ENCODE measurements at regions not wholly inside any gene's neighbourhood (a gene's known extent, or its start where the extent isn't known, plus 50 kb on each side); places are given as distances from the start of the nearest gene placed in this dataset.

DNA sequence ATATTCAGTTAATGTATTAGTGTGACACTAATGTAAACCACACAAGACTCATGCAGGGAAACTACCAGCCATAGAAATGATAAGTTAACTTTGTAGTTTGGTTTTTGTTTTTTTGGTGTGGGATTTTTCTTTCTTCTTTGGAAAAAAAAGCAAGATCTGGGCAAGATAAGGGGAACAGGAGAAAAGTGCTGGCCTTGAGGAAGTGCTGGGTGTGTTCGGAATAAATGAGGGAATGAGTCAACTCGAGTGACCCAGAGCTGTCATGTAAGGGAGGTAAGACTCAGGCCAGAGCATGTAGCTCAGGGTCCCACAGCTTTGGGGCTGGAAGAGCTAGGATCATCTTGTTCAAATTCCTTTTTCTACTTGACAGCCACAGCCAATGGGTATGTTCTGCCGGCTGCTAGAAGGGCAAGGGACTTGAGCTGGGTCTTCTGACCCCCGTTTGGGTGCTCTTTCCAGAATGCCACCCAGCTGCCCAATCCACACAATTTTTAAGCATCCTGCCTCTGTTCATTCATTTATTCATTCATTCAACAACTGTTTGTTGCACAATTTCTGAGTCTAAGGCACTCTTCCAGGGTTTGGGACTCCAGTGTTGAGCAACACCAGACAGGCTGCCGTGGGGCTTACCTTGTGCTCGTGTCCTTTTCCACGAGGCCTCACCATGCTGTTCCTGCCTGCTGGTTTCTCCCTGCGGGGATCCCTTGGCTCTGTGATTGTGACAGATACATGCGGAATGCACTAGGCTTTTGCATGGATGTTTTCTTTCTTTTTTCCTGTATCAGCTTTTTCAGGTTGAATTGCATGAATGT lies 54.5 kb downstream of the CLDN34 start:
- no peak for DNase-seq (ENCODE audit: low spot score)

DNA sequence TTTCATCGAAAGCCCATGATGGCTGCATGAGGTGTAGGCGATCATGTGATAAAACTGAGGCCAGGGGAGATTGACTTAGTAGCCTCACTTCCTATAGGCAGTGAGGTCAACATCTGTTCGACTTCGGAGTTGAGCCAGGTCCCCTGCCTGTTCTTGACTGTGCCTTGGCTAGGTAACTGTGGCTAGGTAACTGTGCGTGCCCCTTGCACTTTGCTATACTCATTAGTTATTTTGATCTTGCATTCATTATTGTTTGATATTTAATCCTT lies 55.0 kb downstream of the CLDN34 start:
- DNase-seq (ENCODE audit: low spot score): no peak

DNA sequence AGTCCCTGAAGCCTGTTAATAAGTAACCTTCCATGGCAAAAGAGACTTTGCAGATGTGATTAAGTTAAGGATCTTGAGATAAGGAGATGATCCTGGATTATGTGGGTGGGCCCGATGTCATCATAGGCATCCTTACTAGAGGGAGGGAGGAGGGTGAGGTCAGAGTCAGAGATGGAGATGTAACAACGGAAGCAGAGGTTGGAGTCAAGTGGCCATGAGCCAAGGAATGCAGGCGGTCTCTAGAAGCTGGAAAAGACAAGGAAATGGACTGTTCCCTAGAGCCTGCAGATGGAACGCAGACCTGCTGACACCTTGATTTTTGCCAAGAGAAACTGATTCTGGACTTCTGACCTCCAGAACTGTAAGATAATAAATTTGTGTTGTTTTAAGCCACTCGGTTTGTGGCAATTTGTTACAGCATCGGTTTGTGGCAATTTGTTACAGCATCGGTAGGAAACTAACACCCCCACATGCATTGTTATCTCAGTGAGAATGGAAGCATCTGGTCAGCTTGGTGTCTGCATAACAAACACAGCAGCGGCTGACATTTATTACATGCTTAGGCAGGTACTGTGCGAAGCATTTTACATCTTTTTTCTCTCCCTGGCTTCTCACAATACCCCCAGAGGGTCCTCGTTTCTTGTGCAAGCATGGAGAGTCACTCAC lies 55.6 kb downstream of the CLDN34 start:
- DNase-seq (ENCODE audit: low spot score): no peak

DNA sequence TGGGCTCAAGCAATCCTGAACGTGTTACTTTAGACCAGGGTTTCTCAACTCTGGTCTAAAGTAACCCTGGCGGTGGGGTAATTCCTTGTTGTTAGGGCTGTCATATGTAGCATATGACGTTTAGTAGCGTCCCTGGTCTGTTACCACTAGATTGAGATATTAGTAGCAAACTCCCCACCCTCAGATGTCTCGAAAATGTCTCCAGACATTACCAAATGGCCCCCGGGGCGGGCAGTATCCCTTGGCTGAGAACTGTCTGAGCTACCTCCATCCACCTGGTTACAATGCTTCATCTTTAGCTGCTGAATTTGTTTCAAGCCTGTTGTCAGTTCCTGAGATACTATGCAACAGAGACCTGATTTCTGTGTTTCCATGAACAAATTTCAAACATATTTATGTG lies 56.7 kb downstream of the CLDN34 start:
- no peak for DNase-seq (ENCODE audit: low spot score)

DNA sequence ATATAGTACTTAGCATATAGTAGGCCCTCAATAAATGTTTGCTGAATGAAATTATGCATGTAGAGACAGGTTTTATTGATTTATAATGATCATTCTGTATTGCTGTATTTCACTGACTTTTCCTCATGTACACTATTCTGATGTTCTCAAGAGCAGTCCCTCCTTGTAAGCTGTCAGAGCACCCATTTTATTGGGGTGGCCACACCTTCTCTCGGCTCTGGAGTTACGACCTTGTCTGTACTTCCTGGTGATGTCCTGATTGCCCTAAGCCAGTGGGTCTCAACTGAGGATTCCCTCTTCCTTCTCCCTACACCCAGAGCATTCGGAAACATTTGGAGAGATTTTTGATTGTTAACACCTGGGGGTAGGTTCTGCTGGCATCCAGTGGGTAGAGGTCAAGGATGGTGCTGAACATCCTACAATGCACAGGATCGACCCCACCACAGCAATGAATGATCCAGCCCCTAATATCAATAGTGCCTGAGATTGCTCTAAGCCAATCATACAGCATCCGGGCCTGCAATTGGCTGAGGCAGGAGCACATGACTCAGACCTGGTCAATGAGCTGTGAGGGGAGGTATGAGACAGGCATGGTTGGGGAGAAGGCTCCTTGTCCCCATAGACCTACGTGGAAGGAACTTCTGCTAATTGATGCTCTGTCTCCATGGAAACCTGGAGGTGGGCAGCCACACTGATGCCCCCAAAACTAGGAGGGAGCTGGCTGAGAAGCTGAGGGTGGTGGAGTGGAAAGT lies 58.8 kb downstream of the CLDN34 start:
- DNase-seq (ENCODE audit: low spot score): no peak

DNA sequence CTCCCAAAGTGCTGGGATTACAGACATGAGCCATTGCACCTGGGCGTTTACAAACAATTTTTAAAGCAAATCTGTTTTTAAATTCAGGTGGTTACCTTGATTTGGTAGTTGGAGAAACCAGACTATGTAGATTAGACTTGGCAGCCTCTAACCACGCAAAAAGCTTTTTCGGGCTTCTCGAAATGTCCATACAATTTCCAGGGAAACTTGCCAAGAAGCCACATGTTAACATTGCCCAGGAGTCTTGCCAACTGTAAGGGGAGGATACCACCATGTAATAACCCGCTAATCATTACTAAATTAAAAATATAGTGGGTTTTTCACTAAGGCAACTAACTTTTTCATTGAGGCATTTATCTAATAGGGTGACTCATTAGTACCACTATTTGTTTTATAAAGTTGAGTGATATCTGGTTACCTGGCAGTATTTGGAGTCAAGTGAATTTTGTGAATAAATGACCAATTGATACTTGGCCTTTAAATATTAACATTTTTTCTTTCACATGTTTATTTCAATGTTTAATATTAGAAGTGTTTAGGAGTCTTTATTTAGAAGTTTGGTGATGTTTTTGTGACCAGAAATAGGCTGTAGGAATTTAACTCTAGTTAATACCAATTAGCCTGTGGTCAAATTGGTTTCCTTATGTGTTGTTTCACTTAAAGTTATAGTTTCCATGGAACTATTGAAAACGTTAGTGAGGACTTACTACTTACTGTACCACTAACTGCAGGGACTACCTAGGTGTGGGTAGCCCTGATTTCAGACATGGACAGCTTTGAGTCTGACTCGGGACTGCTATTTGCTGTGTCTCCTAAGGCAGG lies 61.3 kb downstream of the CLDN34 start:
- DNase-seq (ENCODE audit: low spot score): no peak

DNA sequence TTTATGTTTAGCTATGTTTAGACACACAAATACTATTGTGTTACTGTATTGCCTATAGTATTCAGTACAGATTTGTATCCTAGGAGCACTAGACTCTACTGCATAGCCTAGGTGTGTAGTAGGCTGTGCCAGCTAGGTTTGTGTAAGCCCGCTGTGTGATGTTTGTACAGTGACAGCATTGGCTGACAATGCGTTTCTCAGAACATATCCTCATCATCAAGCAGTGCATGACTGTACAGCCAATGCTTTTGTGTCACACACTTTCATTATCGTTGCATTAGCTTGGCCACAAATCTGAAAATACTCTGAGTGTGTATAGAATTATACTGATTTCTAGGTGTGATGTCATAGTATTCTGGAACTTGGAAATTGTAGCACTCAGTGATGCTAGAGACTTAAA lies 63.4 kb downstream of the CLDN34 start:
- no peak for DNase-seq (ENCODE audit: low spot score)

DNA sequence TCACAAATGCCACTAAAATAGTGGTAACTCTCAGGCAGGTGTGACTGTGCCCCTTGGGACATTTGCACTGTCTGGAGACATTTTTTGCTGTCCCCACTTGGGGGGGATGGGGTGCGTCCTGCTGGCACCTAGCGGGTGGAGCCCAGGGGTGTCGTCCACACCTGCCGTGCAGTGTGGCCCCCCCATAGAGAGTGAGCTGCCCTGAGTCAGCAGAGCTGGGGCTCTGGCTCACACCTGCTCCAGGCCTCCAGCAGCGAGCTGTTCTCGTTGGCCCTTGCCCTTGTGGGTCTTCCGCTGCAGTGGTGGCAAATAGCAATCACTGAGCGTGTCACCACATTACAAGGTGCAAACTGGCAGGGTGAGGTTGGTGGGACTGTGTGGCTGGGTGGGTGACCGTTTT lies 64.6 kb downstream of the CLDN34 start:
- no peak for DNase-seq (ENCODE audit: low spot score)

DNA sequence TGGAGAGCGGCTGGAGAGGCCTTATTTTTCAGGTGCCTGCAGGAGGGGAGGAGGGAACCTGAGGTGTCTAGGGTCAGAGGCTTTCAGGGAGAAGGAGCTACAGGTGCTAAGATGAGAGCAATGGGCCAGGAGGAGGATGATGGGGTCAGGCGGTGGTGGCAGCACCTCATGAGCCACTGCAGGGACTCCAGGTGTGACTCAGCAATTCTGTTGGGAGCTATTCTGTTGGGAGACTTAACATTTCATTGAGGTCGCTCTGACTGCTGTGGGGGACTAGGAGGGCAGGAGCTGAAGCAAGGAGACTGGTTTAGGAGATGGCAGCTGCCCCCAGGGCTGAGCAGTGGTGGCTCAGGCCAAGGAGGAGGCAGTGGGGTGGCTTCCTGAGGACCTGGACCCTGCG lies 65.0 kb downstream of the CLDN34 start:
- no peak for DNase-seq (ENCODE audit: low spot score)

DNA sequence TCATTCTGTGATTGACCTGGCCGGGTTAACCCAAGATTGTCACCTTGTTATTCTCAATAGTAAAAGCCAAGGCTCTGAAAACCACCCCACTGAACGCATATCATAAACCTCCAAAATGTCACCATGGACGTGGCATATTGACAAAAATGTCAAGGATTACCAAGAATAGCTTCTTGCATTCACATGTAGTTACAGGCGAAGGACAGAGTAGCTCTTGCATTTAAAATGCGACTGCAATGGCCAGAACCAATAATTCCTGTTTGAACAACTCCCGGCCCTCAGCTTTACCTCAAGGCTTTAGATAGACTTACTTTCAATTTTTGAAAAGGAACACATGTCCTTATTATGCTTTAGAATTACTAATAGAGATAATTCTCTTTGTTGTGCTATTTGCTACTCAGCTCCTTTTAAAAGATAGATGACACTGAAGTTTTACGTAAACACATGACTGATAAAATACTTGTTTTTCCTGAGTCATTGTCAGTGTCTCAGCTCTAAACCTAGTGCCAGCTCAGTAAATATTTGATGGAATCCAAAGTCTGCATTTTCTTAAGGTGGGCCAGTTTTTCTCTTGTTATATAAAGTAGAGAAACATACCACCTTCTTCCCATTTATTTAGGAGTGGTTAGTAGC lies 66.3 kb downstream of the CLDN34 start:
- DNase-seq (ENCODE audit: low spot score): no peak

DNA sequence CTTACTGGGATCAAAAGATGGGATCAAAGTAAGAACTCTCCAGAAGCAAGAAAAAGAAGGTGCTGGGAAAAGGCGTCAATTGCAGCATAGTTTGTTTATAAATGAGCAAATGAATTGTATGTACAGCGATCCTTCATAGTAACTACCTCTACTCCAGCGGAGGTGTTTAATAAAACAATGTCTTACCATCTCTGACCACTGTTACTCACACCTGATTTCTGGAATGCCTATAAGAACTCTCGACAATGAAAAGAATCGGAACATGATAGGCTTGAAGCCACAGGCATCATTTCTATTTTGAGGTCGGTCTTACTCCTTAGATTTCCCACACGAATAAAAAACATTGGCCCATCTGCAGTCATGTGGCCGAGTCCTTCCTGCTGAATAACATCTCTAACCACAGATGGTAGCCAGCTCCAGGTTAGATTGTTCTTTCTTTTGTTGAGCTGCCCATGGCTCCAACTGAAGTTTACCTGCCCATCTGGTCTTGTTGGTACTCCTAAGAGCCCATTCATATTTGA lies 67.6 kb downstream of the CLDN34 start:
- DNase-seq (ENCODE audit: low spot score): no peak

DNA sequence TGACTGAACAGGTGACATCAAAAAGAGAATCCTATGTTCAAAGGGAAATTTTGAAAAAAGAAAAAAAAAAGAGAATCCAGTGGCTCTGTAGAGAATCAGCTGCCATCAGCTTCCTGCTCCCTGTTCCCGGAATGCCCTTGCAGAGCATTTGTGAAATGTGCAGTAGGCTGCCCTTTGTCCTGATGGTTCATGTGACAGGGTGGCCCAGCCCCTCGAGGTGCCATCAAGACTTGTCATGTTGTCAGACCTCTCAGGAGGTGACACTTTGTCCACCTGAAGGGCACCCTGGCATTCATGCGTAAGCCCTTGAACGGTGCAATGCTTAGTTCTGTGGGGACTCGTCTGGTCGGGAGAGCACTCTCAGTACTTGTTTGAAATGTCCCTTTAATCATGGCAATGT lies 71.4 kb downstream of the CLDN34 start:
- no peak for DNase-seq (ENCODE audit: low spot score)

DNA sequence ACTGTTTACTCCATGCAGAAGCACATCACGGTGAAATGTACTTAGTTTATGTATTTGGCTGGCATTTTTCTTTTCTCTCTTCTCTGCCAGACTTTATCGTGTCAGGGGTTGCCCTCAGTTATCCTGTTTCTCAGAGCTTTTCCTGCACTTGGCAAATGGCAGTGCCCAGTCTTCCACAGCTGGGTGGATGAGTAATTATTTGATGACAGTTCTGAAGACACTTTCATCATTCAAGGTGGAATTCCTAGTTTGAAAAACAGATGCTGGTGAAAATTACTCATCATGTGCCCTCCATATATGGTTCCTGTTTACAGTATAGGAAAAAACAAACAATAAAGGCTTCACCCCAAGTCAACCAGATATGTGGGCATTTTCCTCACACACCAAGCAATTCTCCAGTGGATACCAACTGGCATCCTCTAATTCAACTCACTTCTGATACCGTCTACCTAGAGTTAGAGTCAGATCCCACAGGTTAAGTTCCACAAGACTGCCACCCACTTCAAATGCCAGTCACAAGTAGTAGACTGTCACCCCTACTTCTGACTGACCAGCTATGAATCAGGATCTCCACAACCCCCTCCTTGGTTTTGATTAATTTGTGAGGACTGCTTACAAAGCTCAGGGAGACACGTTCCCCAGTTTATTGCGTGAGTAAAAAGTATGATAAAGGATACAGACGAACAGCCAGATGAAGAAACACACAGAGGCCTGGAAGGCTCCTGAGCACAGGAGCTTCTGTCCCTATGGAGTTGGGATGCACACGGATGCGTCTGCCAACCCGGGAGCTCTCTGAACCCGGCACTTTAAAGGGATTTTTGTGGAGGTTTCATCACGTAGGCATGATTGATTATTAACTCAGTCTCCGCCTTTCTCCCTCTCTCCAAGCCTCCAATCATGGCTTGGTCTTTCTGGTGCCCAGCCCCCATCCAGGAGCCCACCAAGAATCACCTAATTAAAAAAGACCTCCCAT lies 72.9 kb downstream of the CLDN34 start:
- no peak for DNase-seq (ENCODE audit: low spot score)

DNA sequence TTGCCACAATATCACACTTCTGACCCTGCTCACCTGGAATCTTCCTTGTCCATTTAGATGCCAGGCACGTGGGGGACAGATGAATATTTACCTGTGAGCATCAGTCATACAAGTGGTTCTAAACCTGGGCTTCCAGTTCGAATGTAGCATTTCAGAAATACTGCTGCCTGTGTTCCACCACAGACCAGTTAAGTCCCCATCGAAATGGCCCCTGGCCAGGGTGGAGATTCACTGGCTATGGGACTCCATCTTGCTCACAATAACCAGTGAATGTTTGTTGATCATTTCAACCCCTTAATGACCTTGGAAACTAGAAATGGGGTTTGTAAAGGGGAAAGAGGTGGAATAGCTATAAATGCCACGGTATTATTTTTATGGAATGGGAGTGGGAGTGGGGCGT lies 73.8 kb downstream of the CLDN34 start:
- DNase-seq (ENCODE audit: low spot score): no peak

DNA sequence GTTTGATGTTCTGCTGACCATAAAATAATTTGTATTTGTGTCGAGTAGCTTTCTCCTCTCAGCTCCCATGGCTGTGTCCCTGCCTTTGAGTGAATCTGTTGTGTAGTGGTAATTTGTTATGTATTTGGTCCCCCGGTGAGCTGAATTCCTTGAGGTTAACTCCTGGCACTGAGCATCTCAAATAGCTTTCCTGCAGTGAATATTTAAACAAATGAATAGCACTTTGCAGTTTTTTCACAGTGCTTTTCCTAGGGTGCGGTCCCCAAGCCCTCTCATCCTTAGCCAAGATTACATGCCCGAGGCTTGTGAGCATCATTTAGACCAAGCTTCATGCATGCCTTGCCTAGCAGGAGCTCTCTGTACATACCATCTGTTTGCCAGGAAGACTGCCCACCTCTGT lies 74.2 kb downstream of the CLDN34 start:
- peak; percentile 16 for DNase-seq (ENCODE audit: low spot score)

DNA sequence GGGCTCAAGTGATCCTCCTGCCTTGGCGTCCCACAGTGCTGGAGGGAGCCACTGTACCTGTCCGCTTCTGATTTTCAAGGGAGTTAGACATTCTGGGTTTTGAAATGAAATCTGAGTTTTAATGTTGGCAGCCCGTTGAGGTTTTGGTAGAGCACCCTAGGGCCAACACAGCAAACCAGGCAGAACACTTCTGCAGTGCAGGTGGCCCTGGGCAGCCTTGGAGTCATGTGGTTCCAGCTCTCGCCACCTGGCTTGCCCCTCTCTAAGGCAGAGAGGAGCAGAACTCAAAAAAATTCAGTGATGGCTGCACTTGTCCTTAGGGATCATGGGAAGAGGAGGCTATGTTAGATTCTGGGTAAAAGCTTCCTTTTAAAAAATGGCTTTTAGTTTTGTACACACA lies 74.9 kb downstream of the CLDN34 start:
- no peak for DNase-seq (ENCODE audit: low spot score)

DNA sequence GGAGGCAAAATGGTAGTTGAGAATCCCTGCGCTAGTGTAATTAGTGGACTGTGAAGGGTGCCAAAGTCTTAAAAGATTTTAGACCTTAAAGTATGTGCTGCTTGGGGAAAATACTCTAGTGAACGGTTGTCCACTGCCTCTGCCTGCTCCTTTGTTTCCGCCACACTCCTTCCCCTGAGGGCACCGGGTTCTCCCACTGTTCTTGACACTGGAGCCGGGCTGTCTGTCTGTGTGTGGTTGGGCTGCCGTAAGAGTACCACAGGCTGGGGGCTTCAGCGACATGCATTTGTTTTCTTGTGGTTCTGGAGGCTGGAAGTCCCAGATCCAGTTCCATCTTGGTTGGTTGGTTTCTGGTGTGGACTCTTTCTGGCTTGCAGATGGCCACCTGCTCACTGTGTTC lies 76.2 kb downstream of the CLDN34 start:
- no peak for DNase-seq (ENCODE audit: low spot score)

DNA sequence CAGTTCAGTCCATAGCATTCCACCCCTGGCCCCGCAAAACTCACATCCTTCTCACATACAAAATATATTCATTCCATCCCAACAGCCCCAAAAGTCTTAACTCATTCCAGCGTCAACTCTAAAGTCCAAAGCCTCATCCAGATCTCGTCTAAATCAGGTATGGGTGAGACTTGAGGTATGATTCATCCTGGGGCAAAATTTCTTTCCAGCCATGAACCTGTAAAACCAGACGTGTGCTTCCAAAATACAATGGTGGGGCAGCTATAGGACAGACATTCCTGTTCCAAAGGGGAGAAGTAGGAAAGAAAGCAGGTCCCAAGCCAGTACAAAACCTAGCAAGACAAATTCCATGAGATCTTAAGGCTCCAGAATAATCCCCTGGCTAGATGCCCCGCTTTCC lies 76.9 kb downstream of the CLDN34 start:
- DNase-seq (ENCODE audit: low spot score): no peak

DNA sequence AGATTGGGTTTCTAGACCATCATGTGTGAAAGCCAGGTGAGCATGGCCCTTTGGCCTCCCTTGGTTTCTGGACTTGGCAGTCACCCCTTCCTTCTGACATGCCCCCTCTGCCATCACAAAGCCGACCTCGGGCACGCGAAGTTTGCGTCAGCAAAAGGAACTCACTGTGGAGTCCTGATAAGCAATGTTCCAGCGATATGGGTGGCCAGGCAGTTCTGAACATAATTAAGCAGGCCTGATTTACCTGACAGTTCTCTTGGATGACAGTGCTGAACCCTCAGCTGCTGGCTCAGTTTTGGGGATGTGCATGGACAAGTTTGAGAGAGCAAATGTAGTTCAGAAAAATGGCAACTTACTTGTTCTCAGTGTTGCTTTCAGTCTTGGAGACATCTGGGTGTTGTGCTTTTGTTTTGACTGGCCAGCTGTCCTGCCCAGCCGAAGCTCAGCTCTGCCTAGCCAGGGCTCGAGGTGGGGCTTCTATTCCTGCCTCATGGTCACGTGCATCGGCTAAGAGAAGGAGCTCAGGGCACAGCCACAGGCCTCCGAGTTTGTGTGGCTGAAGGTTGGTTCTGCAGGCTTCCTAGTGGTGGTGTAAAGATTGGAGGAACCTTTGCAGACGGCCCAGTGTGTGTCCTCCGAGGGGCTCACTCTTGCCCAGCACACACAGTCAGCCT lies 78.3 kb downstream of the CLDN34 start:
- DNase-seq (ENCODE audit: low spot score): peak; percentile 44

DNA sequence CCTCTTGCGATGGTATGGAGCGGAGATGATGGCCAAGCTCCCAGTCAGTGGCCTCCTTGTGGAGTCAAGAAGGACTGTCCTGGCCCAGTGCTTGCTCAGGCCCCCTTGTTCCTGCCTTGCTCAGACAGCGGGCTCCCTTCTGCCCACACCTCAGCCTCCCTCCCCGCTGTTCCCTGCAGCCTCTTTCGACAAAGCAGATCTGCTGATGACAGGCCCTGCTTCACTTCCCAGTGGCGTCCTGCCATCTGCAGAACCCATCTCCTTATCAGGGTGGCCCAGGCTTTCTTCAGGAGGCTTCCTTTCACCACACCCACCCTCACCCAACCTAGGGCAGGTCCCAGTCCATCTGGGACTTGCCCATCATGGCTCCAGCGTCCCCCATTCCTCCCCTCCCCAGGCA lies 80.0 kb downstream of the CLDN34 start:
- DNase-seq (ENCODE audit: low spot score): no peak

Data from AG08396 (cell line).